Progenitor cell of endocrine pancreas (in vitro differentiated cells): ENCODE measurements at regions not wholly inside any gene's neighbourhood (a gene's known extent, or its start where the extent isn't known, plus 50 kb on each side); places are given as distances from the start of the nearest gene placed in this dataset.

Source experiments
- DNase-seq: peaks from one replicate; pipeline ENCODE4 v3.0.0; 2021; ENCODE audit warnings: low spot score; ENCODE audit not compliant: unreplicated experiment
- H3K27ac Mint-ChIP-seq: 2 replicates; pipeline ENCODE4 v1.8.0; 2021; ENCODE audit warnings: mild to moderate bottlenecking, moderate library complexity, mixed read lengths
- H3K27me3 Mint-ChIP-seq: 2 replicates; pipeline ENCODE4 v1.8.0; 2021; ENCODE audit warnings: mixed read lengths
- H3K36me3 Mint-ChIP-seq: 2 replicates; pipeline ENCODE4 v1.8.0; 2022; ENCODE audit warnings: mixed read lengths; ENCODE audit not compliant: insufficient read depth
- H3K4me1 Mint-ChIP-seq: 2 replicates; pipeline ENCODE4 v1.8.0; 2021; ENCODE audit warnings: low read depth, mixed read lengths
- H3K4me3 Mint-ChIP-seq: 2 replicates; pipeline ENCODE4 v1.8.0; 2021; ENCODE audit warnings: low read depth, mild to moderate bottlenecking, moderate library complexity, mixed read lengths
- H3K9me3 Mint-ChIP-seq: 2 replicates; pipeline ENCODE4 v1.8.0; 2021; ENCODE audit warnings: low read depth, mixed read lengths
- TF ChIP-seq, protein P1 (sequence below): fragments of 200-600 bp; sonication (generic); IDR thresholded peaks from one replicate; pipeline ENCODE4 v1.5.0; 2021; ENCODE audit warnings: antibody characterized with exemption, mild to moderate bottlenecking; ENCODE audit not compliant: unreplicated experiment

DNA sequence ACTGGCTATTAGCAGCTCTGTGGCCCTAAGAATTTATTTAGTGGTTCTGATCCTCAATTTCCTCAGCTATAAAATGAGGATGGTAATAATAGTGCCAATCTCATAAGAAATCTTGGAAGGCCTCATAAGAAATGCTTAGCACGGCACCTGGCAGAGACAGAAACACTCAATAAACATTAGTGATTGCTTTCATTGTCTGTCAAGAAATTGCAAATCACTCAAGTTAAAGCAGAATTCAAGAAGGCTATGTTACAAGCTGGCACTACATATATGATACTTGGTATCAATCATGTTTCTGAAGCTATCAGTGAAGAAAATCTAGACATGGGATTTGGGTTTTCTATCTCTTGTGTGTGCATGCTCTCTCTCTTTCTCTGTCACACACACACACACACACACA is 267.7 kb upstream of the KCNIP4 start:
- no peaks in the 10 kb centered on the region for H3K36me3 Mint-ChIP-seq
- no peaks in the 10 kb centered on the region for H3K4me1 Mint-ChIP-seq
- no peaks in the 10 kb centered on the region for H3K27me3 Mint-ChIP-seq
- TF ChIP-seq, protein P1, sequence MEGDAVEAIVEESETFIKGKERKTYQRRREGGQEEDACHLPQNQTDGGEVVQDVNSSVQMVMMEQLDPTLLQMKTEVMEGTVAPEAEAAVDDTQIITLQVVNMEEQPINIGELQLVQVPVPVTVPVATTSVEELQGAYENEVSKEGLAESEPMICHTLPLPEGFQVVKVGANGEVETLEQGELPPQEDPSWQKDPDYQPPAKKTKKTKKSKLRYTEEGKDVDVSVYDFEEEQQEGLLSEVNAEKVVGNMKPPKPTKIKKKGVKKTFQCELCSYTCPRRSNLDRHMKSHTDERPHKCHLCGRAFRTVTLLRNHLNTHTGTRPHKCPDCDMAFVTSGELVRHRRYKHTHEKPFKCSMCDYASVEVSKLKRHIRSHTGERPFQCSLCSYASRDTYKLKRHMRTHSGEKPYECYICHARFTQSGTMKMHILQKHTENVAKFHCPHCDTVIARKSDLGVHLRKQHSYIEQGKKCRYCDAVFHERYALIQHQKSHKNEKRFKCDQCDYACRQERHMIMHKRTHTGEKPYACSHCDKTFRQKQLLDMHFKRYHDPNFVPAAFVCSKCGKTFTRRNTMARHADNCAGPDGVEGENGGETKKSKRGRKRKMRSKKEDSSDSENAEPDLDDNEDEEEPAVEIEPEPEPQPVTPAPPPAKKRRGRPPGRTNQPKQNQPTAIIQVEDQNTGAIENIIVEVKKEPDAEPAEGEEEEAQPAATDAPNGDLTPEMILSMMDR = no peak
- H3K4me3 Mint-ChIP-seq = no peak overlapping the region
- no peak for DNase-seq
- H3K9me3 Mint-ChIP-seq = no peaks in the 10 kb centered on the region
- no peak overlapping the region for H3K27ac Mint-ChIP-seq

DNA sequence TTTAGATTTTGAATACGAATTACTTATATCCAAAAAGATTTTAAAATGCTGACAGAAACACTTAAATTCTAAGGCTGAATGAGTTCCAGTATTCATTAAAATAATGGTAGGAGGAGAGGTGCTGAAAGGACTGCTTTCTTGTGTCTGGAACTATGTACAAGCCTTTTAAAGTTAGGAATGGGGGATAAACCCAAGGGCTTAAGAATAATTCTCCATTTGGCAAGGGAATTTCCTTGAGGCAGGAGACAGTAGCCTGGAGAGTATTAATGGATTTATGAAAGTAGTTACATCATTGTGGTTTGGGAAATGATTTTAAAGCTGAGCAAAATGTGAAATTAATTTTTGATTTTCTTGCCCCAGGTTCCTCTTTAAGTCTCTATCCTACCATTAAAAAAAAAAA is 266.5 kb upstream of the KCNIP4 start:
- Mint-ChIP-seq H3K4me3 (no peak overlapping the region), H3K36me3 (no peaks in the 10 kb centered on the region), H3K27ac (no peak overlapping the region), H3K27me3 (no peaks in the 10 kb centered on the region), H3K4me1 (no peaks in the 10 kb centered on the region), H3K9me3 (no peaks in the 10 kb centered on the region)
- TF ChIP-seq, protein P1 = no peak
- no peak for DNase-seq

DNA sequence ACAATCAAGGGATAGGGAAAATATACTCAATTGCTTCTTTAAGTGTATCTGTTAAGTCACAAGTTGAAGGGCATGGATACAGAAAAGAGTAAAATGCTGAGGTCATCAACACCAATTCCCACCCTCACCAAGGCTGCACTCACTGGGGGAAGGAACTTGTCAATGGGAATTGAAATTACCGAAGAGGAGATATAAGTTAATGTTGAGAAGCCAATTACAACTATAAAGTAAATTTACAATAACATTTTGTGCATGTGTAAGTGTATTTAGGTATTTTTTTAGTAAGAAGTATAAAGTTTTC is 255.1 kb upstream of the KCNIP4 start:
- TF ChIP-seq, protein P1 = no peak
- no peak for DNase-seq
- Mint-ChIP-seq H3K4me1 (no peaks in the 10 kb centered on the region), H3K36me3 (no peaks in the 10 kb centered on the region), H3K27ac (no peak overlapping the region), H3K4me3 (no peak overlapping the region), H3K27me3 (no peaks in the 10 kb centered on the region), H3K9me3 (no peaks in the 10 kb centered on the region)

DNA sequence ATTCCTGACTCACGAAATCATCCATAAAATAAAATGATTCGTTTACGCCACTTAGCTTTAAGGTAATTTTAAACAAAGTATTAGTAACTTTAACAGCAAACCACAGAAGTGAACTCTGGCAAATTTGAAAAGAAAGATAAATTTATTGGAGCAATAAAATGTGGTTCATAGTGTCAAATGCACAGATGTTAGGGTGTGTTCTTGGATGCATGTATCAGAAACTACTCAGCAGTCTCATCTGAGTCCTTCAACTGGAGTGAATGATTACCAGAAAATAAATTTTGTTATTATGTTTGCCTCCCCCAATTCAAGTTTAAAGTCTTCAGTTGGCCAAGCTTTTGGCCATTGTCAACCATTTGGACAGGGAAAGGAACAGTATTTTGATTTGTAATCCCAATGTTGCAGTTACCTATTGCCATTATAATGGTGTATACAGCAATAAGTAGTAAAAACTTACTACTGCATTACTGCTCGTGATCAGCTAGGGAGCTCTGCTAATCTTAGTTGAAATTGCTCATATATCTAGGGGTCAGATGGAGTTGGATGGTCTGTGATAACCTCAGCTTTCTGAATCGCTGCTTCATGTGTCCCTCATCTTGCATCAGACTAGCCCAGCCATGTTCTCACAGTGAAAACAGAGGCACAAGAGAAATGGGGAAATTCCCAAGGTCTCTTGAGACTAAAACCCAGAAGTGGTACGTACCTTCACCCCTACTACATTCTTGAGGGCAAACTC is 254.6 kb upstream of the KCNIP4 start:
- Mint-ChIP-seq H3K4me1 (no peaks in the 10 kb centered on the region), H3K27me3 (no peaks in the 10 kb centered on the region), H3K27ac (no peak overlapping the region), H3K4me3 (no peak overlapping the region), H3K36me3 (no peaks in the 10 kb centered on the region), H3K9me3 (no peaks in the 10 kb centered on the region)
- TF ChIP-seq, protein P1 = no peak
- no peak for DNase-seq

DNA sequence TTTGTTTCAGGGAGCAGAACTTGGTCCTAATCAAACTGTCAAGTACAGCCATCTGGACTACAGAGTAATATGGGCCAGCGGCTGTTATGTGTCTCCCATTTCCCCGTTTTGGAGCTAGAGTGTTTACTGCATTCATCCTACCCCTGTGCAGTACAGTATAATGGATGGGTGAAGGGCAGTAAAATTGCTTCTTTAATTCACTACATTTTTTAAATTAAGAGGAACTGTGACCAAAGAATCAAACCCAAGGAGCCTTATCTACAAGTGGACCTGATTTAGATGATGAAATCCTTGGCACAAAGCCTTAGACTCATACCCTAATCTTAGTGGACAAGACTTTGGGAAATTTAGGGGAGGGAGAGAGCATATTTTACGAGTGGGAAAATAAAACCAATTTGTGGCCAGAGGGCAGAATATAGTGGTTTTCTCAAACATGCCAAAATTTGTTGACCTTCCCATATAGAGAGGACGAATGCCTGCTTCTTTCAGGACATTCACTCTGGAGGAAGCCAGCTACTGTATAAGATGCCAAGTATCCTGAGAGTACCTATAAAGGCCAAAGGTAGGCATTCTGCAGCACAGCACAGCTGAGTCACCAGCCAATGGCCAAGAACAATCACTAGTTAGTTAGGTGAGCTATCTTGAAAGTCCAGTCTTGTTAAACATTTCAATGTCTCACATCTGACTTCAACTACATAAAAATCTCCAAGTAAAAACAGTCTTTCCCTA is 253.8 kb upstream of the KCNIP4 start:
- no peaks in the 10 kb centered on the region for H3K4me1 Mint-ChIP-seq

More for the DNA sequence above, 253.8 kb upstream of the KCNIP4 start:
- H3K9me3 Mint-ChIP-seq = no peaks in the 10 kb centered on the region
- no peaks in the 10 kb centered on the region for H3K36me3 Mint-ChIP-seq
- TF ChIP-seq, protein P1 = no peak
- no peak overlapping the region for H3K4me3 Mint-ChIP-seq
- no peak overlapping the region for H3K27ac Mint-ChIP-seq
- DNase-seq = no peak
- no peaks in the 10 kb centered on the region for H3K27me3 Mint-ChIP-seq
